ENCODE measurements at regions not wholly inside any gene's neighbourhood (a gene's known extent, or its start where the extent isn't known, plus 50 kb on each side); places are given as distances from the start of the nearest gene placed in this dataset.

DNA sequence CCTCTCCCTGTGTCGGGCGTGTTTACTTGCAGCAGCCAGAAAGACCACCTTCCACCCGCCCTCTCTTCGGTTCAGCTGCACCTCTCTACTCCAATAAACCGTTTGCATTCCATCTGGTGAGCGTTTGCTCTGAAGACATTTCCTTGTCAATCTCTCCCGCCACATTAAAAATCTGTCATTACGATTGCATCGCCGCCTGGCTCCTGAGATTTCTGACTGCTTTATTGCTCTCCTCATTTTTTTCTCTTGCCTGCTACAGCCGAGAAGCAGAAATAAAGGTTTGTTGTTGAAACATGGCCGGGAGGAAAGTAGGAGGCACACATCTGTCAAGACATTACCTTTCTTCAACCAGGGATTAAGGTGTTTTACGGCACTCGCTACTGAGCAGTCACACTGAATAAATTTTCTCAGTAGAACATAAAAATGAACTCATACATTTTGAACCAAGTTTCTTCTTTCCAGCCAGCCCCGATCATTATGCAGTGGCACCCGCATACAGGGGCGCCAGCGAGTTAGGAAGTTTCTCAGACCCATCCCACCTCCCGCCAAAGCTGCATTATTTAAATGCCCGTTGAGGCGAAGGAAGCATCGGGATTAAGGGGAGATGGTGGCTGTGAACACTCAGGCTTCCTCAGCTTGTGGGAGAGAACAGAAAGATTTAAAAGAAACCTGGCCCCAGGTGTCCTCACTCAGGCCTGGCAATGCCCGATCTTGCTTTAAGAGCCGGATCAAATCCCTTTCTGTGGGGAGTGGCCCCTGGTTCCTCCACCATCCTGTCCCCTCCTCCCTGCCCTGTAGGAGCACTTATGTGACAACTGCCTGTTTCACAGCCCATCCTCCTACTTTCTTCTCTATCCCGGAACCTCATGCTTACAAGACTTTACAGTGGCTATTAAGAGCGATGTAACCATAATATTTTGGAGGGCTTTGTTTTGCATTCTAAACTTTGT is 1108.9 kb downstream of the BCL11B start:
- H3K27ac ChIP-seq (ENCODE audit: low read length), result no peak overlapping the region
- no peaks in the 10 kb centered on the region for H3K4me1 ChIP-seq (ENCODE audit: control insufficient read depth, insufficient read depth, low read length)
- DNase-seq, result no peak
- no peaks in the 10 kb centered on the region for H3K9me3 ChIP-seq (ENCODE audit: control insufficient read depth, low read length)
- 53% methylated on average over 26 of the region's 26 CpGs for WGBS
- no peak overlapping the region for H3K4me3 ChIP-seq (ENCODE audit: low read length)
- no peak for ATAC-seq
- no peaks in the 10 kb centered on the region for H3K27me3 ChIP-seq (ENCODE audit: control insufficient read depth, insufficient read depth)
- intact Hi-C loops (cut with DNase I), result no loop called here

- intact Hi-C loops (cut with DNase I), result no loop called here
- DNase-seq (no peak), ATAC-seq (no peak)
- no peaks in the 10 kb centered on the region for H3K9me3 ChIP-seq (ENCODE audit: control insufficient read depth, low read length)
- WGBS, result 61% methylated on average over 3 of the region's 3 CpGs
- no peaks in the 10 kb centered on the region for H3K4me1 ChIP-seq (ENCODE audit: control insufficient read depth, insufficient read depth, low read length)
- H3K27me3 ChIP-seq (ENCODE audit: control insufficient read depth, insufficient read depth), result no peaks in the 10 kb centered on the region
- H3K27ac ChIP-seq (ENCODE audit: low read length), result no peak overlapping the region
- no peak overlapping the region for H3K4me3 ChIP-seq (ENCODE audit: low read length)
Measured at GRCh38 chr14:98163873-98164272, 1108.1 kb downstream of the BCL11B start.

GRCh38 chr14:98165976-98166375 is 1106.0 kb downstream of the BCL11B start:
- intact Hi-C loops (cut with DNase I), result no loop called here
- Histone ChIP-seq H3K9me3 (ENCODE audit: control insufficient read depth, low read length) (no peaks in the 10 kb centered on the region), H3K27me3 (ENCODE audit: control insufficient read depth, insufficient read depth) (no peaks in the 10 kb centered on the region), H3K4me1 (ENCODE audit: control insufficient read depth, insufficient read depth, low read length) (no peaks in the 10 kb centered on the region), H3K27ac (ENCODE audit: low read length) (no peak overlapping the region), H3K4me3 (ENCODE audit: low read length) (no peak overlapping the region)
- no peak for DNase-seq
- no peak for ATAC-seq
- WGBS, result 91% methylated on average over 9 of the region's 9 CpGs

- 68% methylated on average over 10 of the region's 10 CpGs for WGBS
- DNase-seq (no peak), ATAC-seq (no peak)
- no peaks in the 10 kb centered on the region for H3K9me3 ChIP-seq (ENCODE audit: control insufficient read depth, low read length)
- H3K4me1 ChIP-seq (ENCODE audit: control insufficient read depth, insufficient read depth, low read length), result no peaks in the 10 kb centered on the region
- no peak overlapping the region for H3K4me3 ChIP-seq (ENCODE audit: low read length)
- intact Hi-C loops (cut with DNase I), result no loop called here
- no peaks in the 10 kb centered on the region for H3K27me3 ChIP-seq (ENCODE audit: control insufficient read depth, insufficient read depth)
- no peak overlapping the region for H3K27ac ChIP-seq (ENCODE audit: low read length)
Measured at GRCh38 chr14:98167275-98167674, 1104.7 kb downstream of the BCL11B start.

GRCh38 chr14:98167705-98168104 is 1104.3 kb downstream of the BCL11B start:
- 79% methylated on average over 15 of the region's 15 CpGs for WGBS

DNA sequence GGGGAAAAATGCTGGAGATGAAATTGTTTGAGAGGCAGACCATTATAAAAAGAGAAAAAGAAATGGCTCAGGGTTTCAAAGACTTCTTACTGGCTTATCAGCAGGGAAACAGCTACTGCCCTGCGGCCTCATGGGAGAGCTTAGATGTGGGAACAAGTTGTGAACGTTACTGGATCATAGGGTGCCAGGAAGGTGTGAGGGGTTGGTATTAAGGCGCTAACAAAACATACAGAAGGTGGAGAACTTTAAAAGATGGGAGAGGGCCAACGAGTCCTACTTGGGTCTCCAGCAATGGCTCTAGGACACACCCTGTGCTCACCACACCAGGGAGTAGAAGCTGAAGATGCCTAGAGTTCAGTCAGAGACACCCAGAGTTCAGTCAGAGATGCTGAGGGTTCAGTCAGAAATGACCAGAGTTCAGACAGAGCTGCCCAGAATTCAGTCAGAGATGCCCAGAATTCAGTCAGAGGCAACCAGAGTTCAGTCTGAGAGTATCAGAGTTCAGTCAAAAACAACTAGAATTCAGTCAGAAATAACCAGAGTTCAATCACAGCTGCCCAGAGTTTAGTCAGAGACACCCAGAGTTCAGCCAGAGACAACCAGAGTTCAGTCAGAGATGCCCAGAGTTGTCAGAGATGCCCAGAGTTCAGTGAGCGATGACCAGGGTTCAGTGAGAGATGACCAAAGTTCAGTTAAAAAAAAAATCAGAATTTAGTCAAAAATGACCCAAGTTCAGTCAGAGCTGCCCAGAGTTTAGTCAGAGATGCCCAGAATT is 1103.6 kb downstream of the BCL11B start:
- H3K27ac ChIP-seq (ENCODE audit: low read length), result no peak overlapping the region
- 72% methylated on average over 5 of the region's 5 CpGs for WGBS
- intact Hi-C loops (cut with DNase I), result no loop called here
- H3K9me3 ChIP-seq (ENCODE audit: control insufficient read depth, low read length), result no peaks in the 10 kb centered on the region
- no peak overlapping the region for H3K4me3 ChIP-seq (ENCODE audit: low read length)
- ATAC-seq (no peak), DNase-seq (no peak)
- no peaks in the 10 kb centered on the region for H3K27me3 ChIP-seq (ENCODE audit: control insufficient read depth, insufficient read depth)
- no peaks in the 10 kb centered on the region for H3K4me1 ChIP-seq (ENCODE audit: control insufficient read depth, insufficient read depth, low read length)

More at GRCh38 chr14:98167705-98168104, 1104.3 kb downstream of the BCL11B start:
- intact Hi-C loops (cut with DNase I), result no loop called here
- DNase-seq (no peak), ATAC-seq (no peak)
- H3K4me3 ChIP-seq (ENCODE audit: low read length), result no peak overlapping the region
- no peak overlapping the region for H3K27ac ChIP-seq (ENCODE audit: low read length)
- no peaks in the 10 kb centered on the region for H3K27me3 ChIP-seq (ENCODE audit: control insufficient read depth, insufficient read depth)
- no peaks in the 10 kb centered on the region for H3K4me1 ChIP-seq (ENCODE audit: control insufficient read depth, insufficient read depth, low read length)
- H3K9me3 ChIP-seq (ENCODE audit: control insufficient read depth, low read length), result no peaks in the 10 kb centered on the region

DNA sequence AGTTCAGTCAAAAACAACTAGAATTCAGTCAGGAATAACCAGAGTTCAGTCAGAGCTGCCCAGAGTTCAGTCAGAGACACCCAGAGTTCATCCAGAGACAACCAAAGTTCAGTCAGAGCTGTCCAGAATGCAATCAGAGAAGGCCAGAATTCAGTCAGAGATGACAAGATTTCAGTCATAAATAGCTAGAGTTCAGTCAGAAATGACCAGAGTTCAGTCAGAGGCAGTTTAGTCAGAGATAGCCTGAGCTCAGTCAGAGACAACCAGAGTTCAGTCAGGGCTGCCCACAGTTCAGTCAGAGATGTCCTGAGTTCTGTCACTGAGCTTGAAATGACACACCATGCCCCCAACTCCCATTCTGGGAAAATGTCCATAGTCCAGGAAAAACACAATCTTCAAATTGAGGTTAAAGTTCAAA is 1102.8 kb downstream of the BCL11B start:
- intact Hi-C loops (cut with DNase I), result no loop called here
- Histone ChIP-seq H3K4me1 (ENCODE audit: control insufficient read depth, insufficient read depth, low read length) (no peaks in the 10 kb centered on the region), H3K27me3 (ENCODE audit: control insufficient read depth, insufficient read depth) (no peaks in the 10 kb centered on the region), H3K27ac (ENCODE audit: low read length) (no peak overlapping the region), H3K4me3 (ENCODE audit: low read length) (no peak overlapping the region), H3K9me3 (ENCODE audit: control insufficient read depth, low read length) (no peaks in the 10 kb centered on the region)
- DNase-seq, result no peak
- ATAC-seq, result no peak

- WGBS, result 48% methylated on average over 5 of the region's 5 CpGs
- intact Hi-C loops (cut with DNase I), result no loop called here
- H3K9me3 ChIP-seq (ENCODE audit: control insufficient read depth, low read length), result no peaks in the 10 kb centered on the region
- no peak overlapping the region for H3K4me3 ChIP-seq (ENCODE audit: low read length)
- no peaks in the 10 kb centered on the region for H3K27me3 ChIP-seq (ENCODE audit: control insufficient read depth, insufficient read depth)
- no peaks in the 10 kb centered on the region for H3K4me1 ChIP-seq (ENCODE audit: control insufficient read depth, insufficient read depth, low read length)
- no peak overlapping the region for H3K27ac ChIP-seq (ENCODE audit: low read length)
- ATAC-seq (no peak), DNase-seq (no peak)
Measured at GRCh38 chr14:98170575-98170974, 1101.4 kb downstream of the BCL11B start.

GRCh38 chr14:98171654-98172053 is 1100.3 kb downstream of the BCL11B start:
- H3K4me1 ChIP-seq (ENCODE audit: control insufficient read depth, insufficient read depth, low read length), result no peaks in the 10 kb centered on the region
- H3K9me3 ChIP-seq (ENCODE audit: control insufficient read depth, low read length), result no peaks in the 10 kb centered on the region
- DNase-seq (no peak), ATAC-seq (no peak)
- WGBS, result 75% methylated on average over 3 of the region's 3 CpGs
- no peaks in the 10 kb centered on the region for H3K27me3 ChIP-seq (ENCODE audit: control insufficient read depth, insufficient read depth)
- no peak overlapping the region for H3K27ac ChIP-seq (ENCODE audit: low read length)
- intact Hi-C loops (cut with DNase I), result no loop called here
- H3K4me3 ChIP-seq (ENCODE audit: low read length), result no peak overlapping the region

- Histone ChIP-seq H3K27ac (ENCODE audit: low read length) (no peak overlapping the region), H3K4me1 (ENCODE audit: control insufficient read depth, insufficient read depth, low read length) (no peaks in the 10 kb centered on the region), H3K9me3 (ENCODE audit: control insufficient read depth, low read length) (no peaks in the 10 kb centered on the region), H3K27me3 (ENCODE audit: control insufficient read depth, insufficient read depth) (no peaks in the 10 kb centered on the region), H3K4me3 (ENCODE audit: low read length) (no peak overlapping the region)
- ATAC-seq, result no peak
- intact Hi-C loops (cut with DNase I), result no loop called here
- 75% methylated on average over 5 of the region's 5 CpGs for WGBS
- no peak for DNase-seq
Measured at GRCh38 chr14:98172243-98172778, 1099.7 kb downstream of the BCL11B start.

GRCh38 chr14:98173305-98173704 is 1098.7 kb downstream of the BCL11B start:
- WGBS, result 41% methylated on average over 7 of the region's 7 CpGs
- intact Hi-C loops (cut with DNase I), result no loop called here
- H3K27ac ChIP-seq (ENCODE audit: low read length), result no peak overlapping the region
- no peaks in the 10 kb centered on the region for H3K4me1 ChIP-seq (ENCODE audit: control insufficient read depth, insufficient read depth, low read length)
- no peak for ATAC-seq
- no peaks in the 10 kb centered on the region for H3K9me3 ChIP-seq (ENCODE audit: control insufficient read depth, low read length)
- no peak overlapping the region for H3K4me3 ChIP-seq (ENCODE audit: low read length)
- H3K27me3 ChIP-seq (ENCODE audit: control insufficient read depth, insufficient read depth), result no peaks in the 10 kb centered on the region
- DNase-seq, result peak in 1 of 3 donors; percentile 53
